Smooth muscle cell (in vitro differentiated cells): ENCODE measurements at regions not wholly inside any gene's neighbourhood (a gene's known extent, or its start where the extent isn't known, plus 50 kb on each side); places are given as distances from the start of the nearest gene placed in this dataset.

ENCODE experiments used
- DNase-seq: peaks from one replicate; lab custom pipeline; 2025; ENCODE audit not compliant: unreplicated experiment; lab: John Stamatoyannopoulos, UW
- H2AFZ ChIP-seq: fragments of 200-600 bp; sonication (generic); 2 replicates; pipeline ENCODE4 v1.6.0; 2016; ENCODE audit warnings: antibody characterized with exemption, low read depth, mild to moderate bottlenecking
- H3F3A ChIP-seq: fragments of 200-600 bp; sonication (generic); 2 replicates; pipeline ENCODE4 v1.6.0; 2017; ENCODE audit warnings: antibody characterized with exemption, low read depth
- H3K27ac ChIP-seq: fragments of 200-600 bp; sonication (generic); 2 replicates; pipeline ENCODE4 v1.5.1; 2016; ENCODE audit warnings: low read depth, mild to moderate bottlenecking
- H3K27me3 ChIP-seq: fragments of 200-600 bp; sonication (generic); 2 replicates; pipeline ENCODE4 v1.6.1; 2016; ENCODE audit warnings: low read depth, mild to moderate bottlenecking
- H3K36me3 ChIP-seq: fragments of 200-600 bp; sonication (generic); 2 replicates; pipeline ENCODE4 v1.5.1; 2016; ENCODE audit warnings: low read depth
- H3K4me1 ChIP-seq: fragments of 200-600 bp; sonication (generic); 2 replicates; pipeline ENCODE4 v1.5.1; 2016; ENCODE audit warnings: low read depth
- H3K4me2 ChIP-seq: fragments of 200-600 bp; sonication (generic); 2 replicates; pipeline ENCODE4 v1.6.0; 2016; ENCODE audit warnings: mild to moderate bottlenecking
- H3K4me3 ChIP-seq: fragments of 200-600 bp; sonication (generic); 2 replicates; pipeline ENCODE4 v1.5.1; 2016; ENCODE audit warnings: mild to moderate bottlenecking
- H3K79me2 ChIP-seq: fragments of 200-600 bp; sonication (generic); 2 replicates; pipeline ENCODE4 v1.6.0; 2016; ENCODE audit warnings: low read depth, mild to moderate bottlenecking
- H3K9ac ChIP-seq: fragments of 200-600 bp; sonication (generic); 2 replicates; pipeline ENCODE4 v1.6.0; 2016; ENCODE audit warnings: low read depth
- H3K9me3 ChIP-seq: fragments of 200-600 bp; sonication (generic); replicated peaks from 2 replicates; pipeline ENCODE4 v1.5.1; 2016; ENCODE audit warnings: low read depth
- H4K20me1 ChIP-seq: fragments of 200-600 bp; sonication (generic); 2 replicates; pipeline ENCODE4 v1.6.0; 2016; ENCODE audit warnings: low read depth
- WGBS: methylation state at CpG from one replicate; pipeline ENCODE4 v1.1.7; 2016; ENCODE audit warnings: low lambda C conversion rate; 5-methylcytosine and 5-hydroxymethylcytosine counted together
- TF ChIP-seq, protein P1 (sequence below): fragments of 200-600 bp; sonication (generic); IDR thresholded peaks from 2 replicates; pipeline ENCODE4 v1.5.1; 2017; ENCODE audit warnings: borderline replicate concordance, mild to moderate bottlenecking, antibody characterized with exemption; ENCODE audit not compliant: insufficient read depth, poor library complexity, severe bottlenecking

DNA sequence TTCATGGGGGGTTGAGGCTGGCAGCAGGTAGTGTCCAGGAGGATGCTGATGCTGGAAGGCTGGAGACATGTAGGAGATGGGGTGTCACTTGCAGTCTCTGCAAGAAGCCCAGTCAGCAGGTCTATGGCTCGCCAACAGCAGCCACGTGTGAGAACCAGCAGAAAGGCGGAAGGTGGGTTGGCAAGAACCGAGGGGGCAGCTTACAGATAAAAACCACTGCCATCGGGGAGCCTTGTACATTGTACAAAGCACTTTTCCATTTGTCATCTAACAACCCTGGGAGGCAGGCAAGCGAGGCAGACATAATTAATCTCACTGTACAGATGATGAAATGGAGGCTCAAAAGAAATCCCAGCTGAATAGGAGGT lies 167.2 kb downstream of the KCNA5 start:
- H3K4me2 ChIP-seq, result no peak overlapping the region
- no peaks in the 10 kb centered on the region for H3K4me1 ChIP-seq
- H3K79me2 ChIP-seq, result no peaks in the 10 kb centered on the region
- no peak overlapping the region for H3K4me3 ChIP-seq
- 92% methylated on average over 6 of the region's 6 CpGs for WGBS
- H3K9ac ChIP-seq, result no peak overlapping the region
- TF ChIP-seq, protein P1, sequence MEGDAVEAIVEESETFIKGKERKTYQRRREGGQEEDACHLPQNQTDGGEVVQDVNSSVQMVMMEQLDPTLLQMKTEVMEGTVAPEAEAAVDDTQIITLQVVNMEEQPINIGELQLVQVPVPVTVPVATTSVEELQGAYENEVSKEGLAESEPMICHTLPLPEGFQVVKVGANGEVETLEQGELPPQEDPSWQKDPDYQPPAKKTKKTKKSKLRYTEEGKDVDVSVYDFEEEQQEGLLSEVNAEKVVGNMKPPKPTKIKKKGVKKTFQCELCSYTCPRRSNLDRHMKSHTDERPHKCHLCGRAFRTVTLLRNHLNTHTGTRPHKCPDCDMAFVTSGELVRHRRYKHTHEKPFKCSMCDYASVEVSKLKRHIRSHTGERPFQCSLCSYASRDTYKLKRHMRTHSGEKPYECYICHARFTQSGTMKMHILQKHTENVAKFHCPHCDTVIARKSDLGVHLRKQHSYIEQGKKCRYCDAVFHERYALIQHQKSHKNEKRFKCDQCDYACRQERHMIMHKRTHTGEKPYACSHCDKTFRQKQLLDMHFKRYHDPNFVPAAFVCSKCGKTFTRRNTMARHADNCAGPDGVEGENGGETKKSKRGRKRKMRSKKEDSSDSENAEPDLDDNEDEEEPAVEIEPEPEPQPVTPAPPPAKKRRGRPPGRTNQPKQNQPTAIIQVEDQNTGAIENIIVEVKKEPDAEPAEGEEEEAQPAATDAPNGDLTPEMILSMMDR, result no peak
- H2AFZ ChIP-seq, result no peak overlapping the region
- DNase-seq, result no peak
- H3K27ac ChIP-seq, result no peak overlapping the region
- no peaks in the 10 kb centered on the region for H4K20me1 ChIP-seq
- H3K36me3 ChIP-seq, result no peaks in the 10 kb centered on the region
- H3K9me3 ChIP-seq, result no peaks in the 10 kb centered on the region
- peaks cover 4% of the 10 kb centered on the region for H3K27me3 ChIP-seq
- H3F3A ChIP-seq, result no peaks in the 10 kb centered on the region

DNA sequence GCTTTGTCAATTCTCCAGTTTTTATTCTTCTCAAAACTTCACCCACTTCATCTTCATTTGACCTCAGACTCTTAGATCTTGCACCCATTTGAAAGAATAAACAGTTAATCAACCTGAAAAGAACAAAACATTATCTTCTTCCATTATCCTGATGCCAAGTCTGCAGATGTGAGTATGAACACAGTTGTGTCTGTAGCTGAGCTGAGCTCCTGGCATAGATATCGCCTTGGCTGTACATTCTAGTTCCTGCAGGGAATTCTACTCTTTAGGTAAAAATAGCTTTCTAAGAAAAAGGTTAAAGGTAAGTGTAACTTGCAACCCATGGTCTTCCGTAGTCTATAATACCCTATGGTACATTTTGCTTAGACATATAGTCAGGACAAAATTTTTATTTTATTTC lies 169.7 kb downstream of the KCNA5 start:
- H3K9ac ChIP-seq, result no peak overlapping the region
- no peak overlapping the region for H3K27ac ChIP-seq
- no peaks in the 10 kb centered on the region for H3K4me1 ChIP-seq
- no peaks in the 10 kb centered on the region for H3F3A ChIP-seq
- peaks cover 4% of the 10 kb centered on the region for H3K27me3 ChIP-seq
- TF ChIP-seq, protein P1, result no peak
- no peaks in the 10 kb centered on the region for H4K20me1 ChIP-seq
- H3K9me3 ChIP-seq, result no peaks in the 10 kb centered on the region
- no peak for DNase-seq
- H2AFZ ChIP-seq, result no peak overlapping the region
- H3K36me3 ChIP-seq, result no peaks in the 10 kb centered on the region
- H3K4me2 ChIP-seq, result no peak overlapping the region
- WGBS, result 92% methylated on average over 2 of the region's 2 CpGs
- H3K4me3 ChIP-seq, result no peak overlapping the region
- H3K79me2 ChIP-seq, result no peaks in the 10 kb centered on the region

DNA sequence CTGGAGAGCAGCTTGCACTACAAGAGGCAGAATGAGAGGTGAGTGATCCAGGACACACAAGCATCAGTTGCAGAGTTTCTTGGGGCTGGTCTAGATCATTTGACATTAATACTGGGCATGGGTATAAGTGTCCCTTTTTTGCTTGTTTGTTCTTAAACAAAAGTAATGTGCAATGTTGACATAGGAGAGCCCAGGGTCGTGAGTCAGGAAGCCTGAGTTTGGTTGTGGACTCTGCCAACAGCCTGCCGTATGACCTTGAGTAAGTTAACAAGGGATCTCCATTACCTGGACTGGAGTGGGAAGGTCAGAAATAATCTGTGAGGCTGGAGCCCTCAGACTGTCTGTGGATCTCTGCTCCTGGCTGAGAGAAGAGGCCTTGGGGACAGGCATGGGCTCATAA lies 170.3 kb downstream of the KCNA5 start:
- Histone ChIP-seq H3K9me3 (no peaks in the 10 kb centered on the region), H2AFZ (no peak overlapping the region), H3K4me2 (no peak overlapping the region), H3K36me3 (no peaks in the 10 kb centered on the region), H3K27me3 (peaks cover 4% of the 10 kb centered on the region), H3F3A (no peaks in the 10 kb centered on the region), H4K20me1 (no peaks in the 10 kb centered on the region), H3K27ac (no peak overlapping the region), H3K79me2 (no peaks in the 10 kb centered on the region), H3K9ac (no peak overlapping the region), H3K4me1 (no peaks in the 10 kb centered on the region), H3K4me3 (no peak overlapping the region)
- DNase-seq, result no peak
- WGBS, result 87% methylated on average over 2 of the region's 2 CpGs
- TF ChIP-seq, protein P1, result no peak

DNA sequence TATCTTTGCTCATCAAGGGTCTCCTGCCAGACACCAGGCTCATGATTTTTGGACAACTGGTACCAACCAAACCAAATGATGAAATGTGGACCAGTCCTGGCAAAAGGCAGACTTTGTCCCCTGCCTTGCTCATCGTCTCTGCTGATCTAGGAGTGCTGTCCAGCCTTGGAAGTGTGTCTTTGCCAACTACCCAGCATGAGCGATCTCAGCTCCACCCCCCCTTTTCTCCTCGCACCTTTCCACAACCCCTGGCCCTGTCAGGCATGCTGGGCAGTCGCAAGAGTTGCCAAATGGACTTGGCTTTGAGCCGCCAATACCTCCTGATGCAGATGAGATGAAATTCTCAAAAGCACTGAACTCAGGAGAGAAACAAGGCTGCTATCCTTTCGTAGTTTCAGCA lies 174.3 kb downstream of the KCNA5 start:
- H3F3A ChIP-seq, result no peaks in the 10 kb centered on the region
- H4K20me1 ChIP-seq, result no peaks in the 10 kb centered on the region
- H2AFZ ChIP-seq, result no peak overlapping the region
- no peak overlapping the region for H3K9ac ChIP-seq
- H3K79me2 ChIP-seq, result no peaks in the 10 kb centered on the region
- H3K4me1 ChIP-seq, result peaks cover 16% of the 10 kb centered on the region
- H3K4me2 ChIP-seq, result no peak overlapping the region
- H3K9me3 ChIP-seq, result no peaks in the 10 kb centered on the region
- no peak overlapping the region for H3K4me3 ChIP-seq
- H3K27ac ChIP-seq, result no peak overlapping the region
- no peaks in the 10 kb centered on the region for H3K36me3 ChIP-seq
- WGBS, result 87% methylated on average over 6 of the region's 6 CpGs
- DNase-seq, result no peak
- H3K27me3 ChIP-seq, result no peaks in the 10 kb centered on the region
- TF ChIP-seq, protein P1, result no peak
